ENCODE measurements at regions not wholly inside any gene's neighbourhood (a gene's known extent, or its start where the extent isn't known, plus 50 kb on each side); places are given as distances from the start of the nearest gene placed in this dataset.
"Not testable (repeated sequence)": the region's sequence is repeated elsewhere in the genome, so short reads cannot be mapped to it uniquely, and the experiment has no call there.

DNA sequence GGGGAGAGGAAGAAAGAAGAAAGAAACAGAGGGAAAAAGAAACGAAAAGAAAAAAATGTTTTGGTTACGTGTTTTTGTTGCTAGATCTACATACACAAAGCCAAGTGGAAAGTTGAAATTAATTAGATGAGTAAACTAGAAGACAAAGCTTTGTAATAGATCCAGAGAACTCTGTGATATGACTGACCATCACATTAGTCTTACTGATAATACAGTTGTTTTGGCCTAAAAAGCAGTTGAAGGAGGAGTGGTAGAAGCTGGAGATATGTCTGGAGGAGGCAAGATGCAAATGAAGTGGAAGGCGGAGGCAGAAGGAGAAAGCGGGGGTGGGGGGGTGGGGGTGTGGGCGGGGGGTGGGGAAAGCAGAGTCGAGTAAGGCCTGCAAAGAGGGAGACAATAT, 500.1 kb upstream of the ID4 start:
- no peak for DNase-seq

DNA sequence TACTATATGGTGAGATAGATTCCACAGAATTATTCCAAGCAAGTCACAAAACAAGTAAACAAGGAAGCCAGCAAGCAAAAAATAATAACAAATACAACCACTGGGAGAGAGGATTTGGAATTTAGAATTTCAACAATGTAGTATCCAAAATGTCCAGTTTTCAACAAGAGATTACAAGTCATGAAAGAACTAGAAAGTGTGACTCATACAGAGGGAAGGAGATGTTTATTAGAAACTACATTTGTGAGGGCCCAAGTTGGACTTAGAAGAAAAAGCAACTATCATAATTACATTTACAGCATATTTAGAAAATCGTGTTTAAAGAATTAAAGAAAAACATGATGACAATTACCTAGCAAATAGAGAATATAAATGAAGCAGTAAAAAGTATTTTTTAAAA, 494.6 kb upstream of the ID4 start:
- no peak for DNase-seq

DNA sequence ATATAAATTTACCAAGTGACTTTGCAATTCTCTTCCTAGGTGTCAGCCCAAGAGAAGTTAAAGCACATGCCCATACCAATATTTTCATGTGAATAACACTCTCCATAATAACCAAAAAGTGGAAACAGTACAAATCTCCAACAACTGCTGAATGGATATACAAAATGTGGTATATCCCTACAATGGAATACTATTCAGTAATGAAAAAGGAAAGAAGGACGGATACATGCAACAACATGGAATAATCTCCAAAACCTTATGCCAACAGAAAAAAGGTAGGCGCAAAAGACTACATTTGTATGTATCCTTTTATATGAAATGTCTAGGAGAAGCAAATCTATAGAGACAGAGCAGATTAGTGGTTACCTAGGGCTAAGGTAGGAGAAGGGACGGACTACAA, 487.7 kb upstream of the ID4 start:
- no peak for DNase-seq

DNA sequence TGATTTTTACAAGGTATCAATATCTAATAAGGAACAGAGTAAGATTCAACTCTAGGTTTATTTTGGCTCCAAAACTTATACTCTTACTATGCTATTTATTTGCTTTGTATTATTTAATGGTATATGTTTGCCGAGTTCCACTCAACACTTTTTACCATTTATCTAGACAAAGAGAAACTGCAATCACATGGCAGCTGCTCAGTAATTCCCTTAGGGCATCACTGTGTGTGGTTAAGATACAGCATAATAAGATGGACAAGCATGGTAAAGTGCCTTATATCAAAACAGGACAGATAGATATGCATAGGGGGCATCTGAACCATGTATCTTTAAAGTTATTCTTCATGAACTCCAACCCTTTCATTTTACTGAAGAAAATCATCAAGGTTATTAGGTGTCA, 483.0 kb upstream of the ID4 start:
- no peak for DNase-seq

DNA sequence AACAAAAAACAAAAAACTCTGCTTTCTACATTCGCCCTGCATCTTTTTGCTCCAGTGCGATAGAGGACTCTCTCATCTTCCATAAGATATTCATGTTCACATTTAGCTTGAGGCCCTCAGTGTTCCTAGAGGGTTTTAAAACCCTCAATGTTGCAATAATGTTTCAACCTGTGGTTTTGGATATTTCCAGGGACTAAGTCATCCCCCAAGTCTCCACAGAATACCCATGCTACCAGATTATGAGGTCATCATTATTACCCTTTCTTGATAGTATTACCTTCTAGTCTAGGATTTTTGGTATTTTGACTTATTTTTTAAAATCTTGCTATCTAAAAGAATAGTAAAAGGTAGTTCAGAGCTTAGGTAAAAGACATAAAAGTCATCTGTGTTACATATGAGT, 480.5 kb upstream of the ID4 start:
- DNase-seq, result no peak

DNA sequence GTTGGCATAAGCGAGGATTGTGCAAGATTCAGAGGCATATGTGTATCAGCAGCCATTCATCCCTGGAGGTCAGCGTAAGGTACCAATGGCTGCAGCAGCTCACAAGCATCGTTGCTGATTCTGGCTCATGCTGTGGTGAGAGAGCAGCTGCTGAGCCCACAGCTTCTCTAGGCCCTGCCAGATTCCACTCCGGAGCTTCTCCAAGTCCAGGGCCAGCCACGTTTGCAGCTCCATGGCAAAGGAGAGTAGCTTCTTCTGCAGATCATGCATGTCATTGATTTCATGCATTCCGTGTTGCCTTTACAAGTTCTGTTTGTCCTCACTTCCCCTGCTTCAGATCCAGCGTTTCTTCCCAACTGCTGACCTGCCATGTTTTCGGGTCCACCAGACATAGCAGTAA, 474.8 kb upstream of the ID4 start:
- no peak for DNase-seq

DNA sequence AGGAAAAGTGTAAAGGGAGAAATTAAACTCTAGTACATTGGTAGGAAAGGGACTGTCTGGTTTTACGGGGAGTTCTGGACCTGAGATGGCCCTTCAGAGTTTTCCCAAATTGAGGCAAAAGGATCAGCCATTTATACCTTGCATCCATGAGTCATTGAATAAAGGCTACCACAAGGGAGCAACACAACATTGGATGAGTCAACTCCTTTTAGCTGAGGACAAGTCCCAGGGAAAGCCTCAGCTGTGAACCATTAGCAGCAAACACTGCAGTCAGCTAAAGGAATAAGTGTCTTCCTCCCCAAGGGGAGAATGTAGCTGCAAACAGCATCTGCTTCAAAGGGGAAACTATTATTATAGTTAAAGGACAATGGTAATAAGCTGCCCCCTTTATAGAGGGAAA, 468.7 kb upstream of the ID4 start:
- no peak for DNase-seq

DNA sequence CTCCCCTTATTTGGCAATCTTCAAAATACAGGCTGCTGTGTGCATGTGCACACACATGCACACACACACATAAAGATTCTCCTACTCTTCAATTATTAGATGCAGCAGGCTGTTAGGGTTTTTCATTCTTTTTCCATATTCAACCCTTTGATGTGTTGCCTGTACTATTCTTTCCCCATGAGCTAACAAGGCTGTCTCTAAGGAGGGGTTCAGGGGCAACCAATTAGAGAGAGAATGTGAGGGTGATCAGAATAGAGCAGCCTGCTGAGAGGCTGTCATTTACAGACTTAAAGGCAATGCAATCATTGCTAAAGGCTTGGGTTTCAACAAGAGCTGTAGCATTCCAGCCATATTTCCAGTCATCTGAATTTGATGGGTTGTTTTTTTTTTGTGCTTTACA, 467.4 kb upstream of the ID4 start:
- no peak for DNase-seq

DNA sequence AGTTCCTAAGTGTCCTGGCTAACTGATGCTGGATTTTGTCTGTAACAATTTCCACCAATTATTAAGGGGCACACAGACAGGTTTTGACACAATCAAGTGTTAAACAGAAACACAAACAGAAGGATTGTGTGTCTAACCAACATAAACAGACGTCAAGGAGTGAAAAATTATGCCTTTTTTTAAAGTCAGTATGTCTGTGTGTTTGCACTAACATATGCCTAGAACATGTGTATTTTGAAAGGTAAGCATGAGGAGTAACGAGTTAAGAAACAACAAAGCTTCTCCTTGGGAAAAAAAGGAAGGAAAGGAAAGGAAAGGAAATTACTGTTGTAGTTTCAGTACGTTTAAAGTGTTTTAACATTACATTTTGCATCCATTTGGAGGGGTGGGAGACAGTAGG, 466.3 kb upstream of the ID4 start:
- DNase-seq, result no peak

DNA sequence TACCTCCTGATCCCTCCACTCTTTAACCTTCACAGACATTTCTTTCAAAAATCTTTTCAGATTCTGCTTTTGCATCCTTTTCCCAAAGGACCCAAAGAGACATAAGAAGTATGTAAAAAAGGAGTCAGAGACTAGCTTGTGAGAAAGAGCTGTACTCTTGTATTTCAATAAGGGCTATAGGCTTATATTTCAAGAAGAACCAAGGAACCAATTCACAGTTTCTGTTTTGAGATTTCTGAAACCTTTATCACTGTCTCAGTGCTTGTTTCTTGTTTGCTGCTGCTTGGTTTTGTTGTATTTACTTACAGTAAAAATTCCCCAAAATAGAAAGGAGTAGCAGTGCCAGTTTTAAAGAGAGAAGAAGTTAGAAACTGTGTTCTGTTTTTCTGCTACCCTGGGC, 461.6 kb upstream of the ID4 start:
- no peak for DNase-seq

DNA sequence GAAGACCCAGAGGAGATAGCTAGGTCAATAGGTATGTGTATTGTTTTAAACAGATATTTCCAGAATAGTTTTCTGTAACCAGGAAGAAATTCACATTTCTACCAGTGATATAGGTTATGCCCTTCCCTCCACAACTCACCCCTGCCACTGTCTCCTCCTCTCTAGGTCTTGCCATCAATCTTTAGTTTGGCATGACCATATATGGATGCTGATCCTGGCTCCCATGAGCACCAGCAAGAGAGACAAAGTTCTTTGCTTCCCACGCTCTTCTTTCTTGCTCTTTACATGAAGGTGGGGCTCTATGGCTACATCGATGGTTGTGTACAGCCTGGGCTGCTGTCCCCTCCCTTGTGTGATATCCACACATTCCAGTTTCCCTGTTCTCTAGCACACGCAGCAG, 459.4 kb upstream of the ID4 start:
- DNase-seq, result no peak

DNA sequence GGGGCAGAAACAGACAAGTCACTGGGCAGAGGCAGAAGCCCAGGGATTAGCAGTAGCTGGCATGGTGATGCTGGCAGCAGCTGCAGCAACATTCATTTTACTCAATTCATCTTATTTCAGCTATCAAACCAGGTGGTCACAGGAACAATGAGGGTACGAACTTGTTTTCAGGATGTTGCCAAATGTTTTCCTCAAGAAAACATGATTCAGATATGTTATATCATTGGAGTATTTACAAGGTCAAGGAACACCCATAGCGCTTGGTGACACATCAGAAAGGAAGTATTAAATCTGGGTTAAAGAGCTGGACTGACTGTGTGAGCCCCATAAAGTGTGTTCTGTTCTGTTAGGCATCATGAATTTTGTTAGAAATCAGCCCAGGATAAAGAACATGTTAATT, 456.9 kb upstream of the ID4 start:
- DNase-seq, result no peak

DNA sequence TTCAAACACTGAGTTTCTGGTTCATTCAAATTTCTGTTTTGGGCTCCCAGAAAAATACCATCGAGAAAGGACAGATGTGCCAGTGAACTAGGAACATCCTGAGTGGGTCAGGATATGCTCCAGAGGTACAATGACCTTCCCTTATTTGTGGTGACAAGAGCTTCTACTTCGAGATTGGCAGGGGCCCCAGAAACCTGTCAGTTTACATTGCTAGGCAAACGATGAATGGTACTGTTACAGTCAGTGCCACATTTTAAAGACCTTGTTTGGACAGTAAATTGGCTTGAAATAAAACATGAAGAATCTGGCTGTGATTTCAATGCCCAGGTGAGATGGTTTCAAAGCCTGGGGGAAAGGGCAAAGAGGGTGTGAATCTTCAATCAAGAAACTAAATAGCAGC, 454.5 kb upstream of the ID4 start:
- DNase-seq, result no peak

DNA sequence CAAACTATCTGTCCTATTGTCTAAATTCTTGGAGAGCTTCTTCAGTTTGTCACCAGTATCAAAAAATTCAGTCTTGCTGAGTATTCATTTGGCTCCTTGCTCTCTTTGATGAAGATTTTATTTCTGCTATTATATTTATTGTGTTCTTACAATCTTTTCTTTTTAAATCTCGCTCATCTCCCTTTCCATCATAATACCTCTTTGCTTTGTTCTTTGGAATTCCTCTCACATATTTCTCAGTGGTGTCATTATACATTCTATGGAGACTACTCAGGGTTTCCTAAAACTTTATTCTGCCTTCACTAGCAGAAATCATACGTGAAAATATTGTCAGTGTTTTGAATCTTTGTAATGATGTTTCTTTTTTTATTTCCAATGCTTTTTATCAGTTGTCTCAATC, 445.2 kb upstream of the ID4 start:
- no peak for DNase-seq

DNA sequence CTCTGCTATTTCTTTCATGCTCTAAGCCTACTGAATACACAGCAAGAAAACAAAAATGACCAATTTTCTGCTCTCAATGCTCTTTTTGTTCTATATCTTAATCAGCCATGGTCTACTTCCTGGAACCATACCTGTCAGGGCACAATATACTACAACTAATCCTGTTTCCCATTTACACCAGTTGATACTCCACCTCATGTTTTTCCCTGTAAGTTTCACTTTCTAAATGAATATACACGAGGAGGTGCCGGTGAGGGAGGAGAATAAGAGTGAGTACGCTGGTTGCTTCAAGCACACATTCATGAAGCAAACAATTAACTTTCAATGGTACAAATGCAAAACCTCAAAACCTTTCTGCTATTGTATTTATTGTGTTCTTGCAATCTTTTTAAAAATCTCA, 443.1 kb upstream of the ID4 start:
- no peak for DNase-seq

DNA sequence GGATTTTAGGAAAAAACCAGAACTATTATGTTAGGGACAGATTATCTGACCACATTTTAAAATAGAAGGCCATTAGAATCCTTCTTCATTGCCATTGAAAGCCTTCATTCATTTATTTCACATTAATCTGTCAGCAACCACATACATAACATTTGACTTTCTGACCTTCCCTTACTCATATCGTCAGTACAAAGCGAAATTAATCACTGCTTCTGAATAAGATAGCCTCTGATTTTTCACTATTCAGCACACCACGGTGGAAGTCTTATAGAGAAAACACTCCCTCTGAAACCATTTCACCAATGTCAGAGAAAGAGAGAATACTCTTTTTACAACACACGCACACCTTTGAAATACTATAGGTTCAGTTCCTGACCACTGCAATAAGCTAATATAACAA, 442.5 kb upstream of the ID4 start:
- DNase-seq, result no peak

DNA sequence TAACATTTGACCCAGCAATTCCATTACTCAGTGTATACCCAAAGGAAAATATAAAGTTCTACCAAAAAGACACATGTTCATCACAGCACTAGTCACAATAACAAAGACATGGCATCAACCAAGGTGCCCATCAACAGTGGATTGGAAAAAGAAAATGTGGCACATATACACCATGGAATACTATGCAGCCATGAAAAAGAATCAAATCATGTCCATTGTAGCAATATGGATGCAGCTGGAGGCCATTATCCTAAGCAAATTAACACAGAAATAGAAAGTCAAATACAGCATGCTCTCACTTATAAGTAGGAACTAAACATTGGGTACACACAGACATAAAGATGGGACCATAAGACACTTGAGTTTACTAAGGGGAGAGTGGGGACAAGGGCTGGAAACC, 441.9 kb upstream of the ID4 start:
- no peak for DNase-seq

DNA sequence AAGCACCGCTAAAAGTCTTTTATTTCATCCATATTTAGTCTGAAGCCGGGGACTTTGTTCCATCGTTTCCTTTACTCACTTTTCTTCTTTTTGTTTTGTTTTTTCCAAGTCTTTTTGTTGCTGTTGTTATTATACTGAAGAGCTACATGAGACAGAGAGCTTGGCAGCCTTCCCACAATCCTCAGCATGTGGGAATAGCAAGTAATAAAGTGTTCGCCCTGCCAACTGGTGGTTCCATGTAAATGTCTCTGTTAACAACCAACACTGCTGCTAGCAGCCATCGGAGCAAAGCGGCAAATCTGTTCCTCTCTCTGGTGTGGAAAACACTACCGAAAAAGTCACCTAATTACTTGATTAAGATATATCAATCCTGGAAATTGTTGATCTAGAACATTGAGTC, 437.8 kb upstream of the ID4 start:
- no peak for DNase-seq

DNA sequence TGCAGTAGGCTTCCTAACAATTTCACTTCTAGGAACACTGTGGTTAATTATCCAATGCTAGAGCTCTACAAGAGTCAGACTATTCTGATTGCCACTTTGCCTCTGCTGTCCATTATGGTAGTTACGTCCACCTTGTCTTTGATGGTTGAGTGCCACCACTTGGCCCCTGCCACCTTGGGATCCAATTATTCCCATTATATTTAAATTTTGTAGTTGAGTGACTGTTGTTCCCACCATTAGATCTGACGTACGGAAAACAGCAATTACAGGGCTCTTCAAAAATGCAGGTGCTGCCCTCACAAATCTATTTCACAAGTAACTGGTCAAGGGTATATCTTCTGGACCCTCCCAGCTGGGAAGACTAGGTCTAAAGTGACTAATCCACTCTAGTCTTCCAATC, 432.3 kb upstream of the ID4 start:
- DNase-seq, result not testable (repeated sequence)

DNA sequence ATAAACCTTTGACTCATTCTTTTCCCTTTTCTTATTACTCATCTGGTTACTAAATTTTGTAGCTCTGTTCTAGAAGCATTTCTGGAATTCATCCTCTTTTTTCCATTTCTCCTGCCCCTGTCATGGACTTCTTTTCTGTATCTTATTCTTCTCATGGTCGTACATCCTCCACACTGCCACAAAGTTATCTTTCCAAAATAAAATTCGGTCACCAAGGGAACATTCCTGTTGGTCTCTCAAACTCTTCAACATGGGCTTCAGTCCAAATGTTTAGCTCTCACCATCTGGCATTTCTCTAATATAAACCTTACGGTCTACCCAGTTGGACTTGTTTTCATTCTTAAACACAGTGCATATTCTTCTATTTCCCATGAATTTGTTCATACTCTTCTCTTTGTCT, 428.8 kb upstream of the ID4 start:
- no peak for DNase-seq

DNA sequence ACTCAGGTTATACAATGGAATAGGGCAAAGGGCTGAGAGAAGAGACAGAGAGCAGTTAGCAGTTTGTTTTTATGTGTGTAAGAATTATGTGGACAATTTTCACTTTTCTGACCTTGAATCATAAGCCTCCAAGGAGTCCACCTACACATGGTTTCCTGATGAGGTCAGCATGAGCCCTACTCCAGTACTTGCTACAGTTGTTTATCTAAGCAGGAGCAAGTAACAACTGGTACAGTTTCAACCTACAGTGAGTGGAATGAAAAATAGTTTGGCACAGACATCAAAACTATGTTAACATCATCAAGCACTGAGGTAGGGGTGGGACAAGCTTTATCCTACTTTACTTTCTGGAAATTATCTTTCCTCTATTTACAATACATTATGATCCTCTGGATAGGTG, 426.7 kb upstream of the ID4 start:
- DNase-seq, result no peak

DNA sequence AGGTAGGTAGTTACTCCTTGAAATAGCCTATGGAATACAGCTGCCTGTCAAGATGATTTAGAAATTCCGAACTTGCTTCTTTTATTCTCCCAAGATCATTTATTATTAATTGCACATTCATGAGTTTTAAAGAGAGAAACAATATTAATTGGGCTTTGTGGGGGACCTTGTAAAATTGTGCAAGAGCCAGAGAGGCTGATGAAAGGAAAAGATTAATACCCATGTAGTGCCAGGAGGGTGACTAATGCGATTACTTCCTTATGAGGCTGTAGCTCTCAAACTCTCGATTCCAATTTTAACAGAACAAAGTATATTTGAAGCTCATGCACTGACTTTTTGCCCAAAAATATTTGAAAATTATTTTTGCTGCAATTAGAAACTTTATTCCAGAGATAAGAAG, 423.8 kb upstream of the ID4 start:
- DNase-seq, result no peak

DNA sequence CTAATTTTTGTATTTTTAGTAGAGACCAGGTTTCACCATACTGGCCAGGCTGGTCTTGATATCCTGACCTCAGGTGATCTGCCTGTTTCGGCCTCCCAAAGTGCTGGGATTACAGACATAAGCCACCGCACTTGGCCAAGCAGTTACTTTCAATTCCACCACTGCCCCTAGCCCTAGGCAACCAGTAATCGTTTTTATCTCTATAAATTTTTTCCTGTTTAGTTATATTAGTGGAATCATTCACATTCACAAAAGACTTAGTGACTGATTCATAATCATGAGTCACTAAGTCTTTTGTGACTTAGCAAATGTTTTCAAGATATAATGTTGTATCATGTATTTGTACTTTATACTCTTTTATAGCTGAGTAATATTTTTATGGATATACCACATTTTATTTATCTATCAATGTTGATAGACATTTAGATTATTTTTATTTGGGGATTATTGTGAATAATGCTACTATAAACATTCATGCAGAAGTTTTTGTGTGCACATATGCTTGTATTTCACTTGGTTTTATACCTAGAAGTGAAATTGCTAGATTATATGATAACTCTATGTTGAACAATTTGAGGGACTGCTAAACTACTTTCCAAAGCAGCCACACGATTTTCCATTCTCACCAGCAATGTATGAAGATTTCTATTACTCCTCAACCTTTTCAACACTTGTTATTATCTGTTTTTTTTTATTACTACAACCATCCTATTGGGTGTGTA, 421.4 kb upstream of the ID4 start:
- no peak for DNase-seq

DNA sequence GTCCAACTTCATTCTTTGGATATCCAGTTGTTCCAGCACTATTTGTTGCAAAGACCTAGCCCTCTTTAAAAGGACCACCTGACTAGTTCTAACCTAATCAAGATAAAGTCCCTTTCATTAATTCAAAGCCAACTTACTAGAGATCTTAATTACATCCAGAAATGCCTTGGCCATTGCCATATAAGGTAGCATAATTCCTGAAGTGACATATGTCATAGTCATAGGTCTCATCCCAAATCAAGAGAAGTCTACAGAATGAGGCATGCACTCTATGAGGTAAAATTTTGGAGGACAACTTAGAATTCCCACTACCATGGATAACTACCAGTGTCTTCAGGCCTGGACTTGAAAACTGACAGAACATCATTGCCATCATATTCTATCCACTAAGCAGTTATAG, 420.4 kb upstream of the ID4 start:
- no peak for DNase-seq

DNA sequence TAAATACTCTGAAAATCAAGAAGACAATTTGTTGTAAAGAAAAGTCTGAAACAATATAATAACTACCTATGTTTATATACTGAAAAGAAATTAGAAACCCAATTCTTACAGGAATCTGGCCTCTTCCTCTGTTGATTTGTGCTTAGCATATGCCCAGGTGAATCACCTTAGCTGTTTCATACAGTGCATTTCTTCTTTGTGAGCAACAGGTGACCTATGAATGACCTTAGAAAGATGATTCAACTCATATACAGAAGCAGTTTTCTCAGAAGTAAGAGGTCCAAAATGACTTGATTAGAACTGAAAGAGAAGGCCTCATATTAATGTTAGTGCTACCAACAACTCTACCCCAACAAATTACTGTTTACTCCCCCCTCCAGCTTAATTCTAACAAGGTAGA, 419.5 kb upstream of the ID4 start:
- DNase-seq, result no peak

DNA sequence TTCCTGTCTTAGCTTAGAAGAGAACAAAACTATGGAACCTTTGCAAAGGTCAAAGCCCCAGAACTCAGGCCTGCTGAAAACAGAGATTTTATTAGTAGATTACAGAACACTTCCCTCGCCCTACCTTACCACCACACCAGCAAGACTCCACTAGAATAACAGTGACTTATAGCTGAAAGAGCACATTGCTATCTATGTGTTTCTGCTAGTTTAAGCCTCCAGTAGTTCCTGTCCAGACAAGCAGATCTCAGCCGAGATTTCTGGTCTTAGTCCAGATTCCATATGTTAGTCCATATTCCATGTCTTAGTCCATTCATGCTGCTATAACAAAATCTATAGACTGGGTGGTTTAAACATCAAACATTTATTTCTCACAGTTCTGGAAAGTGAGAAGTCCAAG, 412.3 kb upstream of the ID4 start:
- no peak for DNase-seq
